Body of pancreas (tissue), 4 donors: ENCODE measurements at regions not wholly inside any gene's neighbourhood (a gene's known extent, or its start where the extent isn't known, plus 50 kb on each side); places are given as distances from the start of the nearest gene placed in this dataset.

Experiments
- CTCF ChIP-seq, 7 experiments: fragments of 450-650 bp in 4 of 7; fragments of 200-600 bp in 3 of 7; sonication (generic) in 3 of 7; IDR thresholded peaks; one replicate each; pipeline ENCODE4 v1.5.1; 2016 to 2019; ENCODE audit warnings: antibody characterized with exemption in 7 of 7
- POLR2A ChIP-seq, 3 donors: fragments of 450-650 bp; IDR thresholded peaks; one replicate each; pipeline ENCODE4 v1.6.1; 2016; ENCODE audit warnings: antibody characterized with exemption in 3 of 3, mild to moderate bottlenecking in 2 of 3

GRCh38 chr5:56759521-56760216, 55.7 kb upstream of the MAP3K1 start:
- no peak for TF ChIP-seq CTCF (IDR thresholded peaks at IDR 0.05)
- TF ChIP-seq POLR2A (IDR thresholded peaks at IDR 0.05), result no peak
